ENCODE measurements at regions not wholly inside any gene's neighbourhood (a gene's known extent, or its start where the extent isn't known, plus 50 kb on each side); places are given as distances from the start of the nearest gene placed in this dataset.

GRCh38 chr2:166658901-166659300 lies 164.9 kb upstream of the SCN7A start:
- Histone ChIP-seq H3K27me3 (ENCODE audit: control insufficient read depth in 2 of 2, insufficient read depth in 2 of 2, low read length in 2 of 2) (no peaks in the 10 kb centered on the region), H3K27ac (ENCODE audit: insufficient read depth, low read depth, low read length) (no peak overlapping the region), H2AFZ (ENCODE audit: low read depth, low read length) (no peak overlapping the region), H3K4me2 (ENCODE audit: insufficient read depth, low read length) (no peak overlapping the region), H3K4me1 (ENCODE audit: control insufficient read depth, extremely low read depth, insufficient read depth, low read length) (no peaks in the 10 kb centered on the region), H3K36me3 (ENCODE audit: control insufficient read depth in 2 of 2, extremely low read depth in 1 of 2, insufficient read depth in 2 of 2, low read length in 2 of 2) (no peaks in the 10 kb centered on the region), H3K4me3 (replicated peaks in 1 of 3; ENCODE audit: insufficient read depth in 1 of 3, low read depth in 1 of 3, low read length in 3 of 3) (no peak overlapping the region), H3K9me1 (replicated peaks; ENCODE audit: control insufficient read depth, extremely low read depth, insufficient read depth, low read length) (no peaks in the 10 kb centered on the region), H3K9ac (replicated peaks; ENCODE audit: extremely low read depth, insufficient read depth, low read length) (no peak overlapping the region), H3K79me2 (ENCODE audit: control insufficient read depth, insufficient read depth, low read length) (no peaks in the 10 kb centered on the region), H3K9me3 (replicated peaks; ENCODE audit: control insufficient read depth, insufficient read depth, low read length) (no peaks in the 10 kb centered on the region), H4K20me1 (replicated peaks; ENCODE audit: control insufficient read depth, extremely low read depth, insufficient read depth, low read length) (no peaks in the 10 kb centered on the region)
- BruUV-seq (replicated peaks): no TSS peak
- CTCF ChIA-PET: no interaction called here
- FAIRE-seq (no peak), DNase-seq (ENCODE audit: low read depth, low spot score) (no peak)
- POLR2A ChIA-PET: no interaction called here
- intact Hi-C loops (cut with micrococcal nuclease) (loop anchor here (10.0 kb wide), 1 partner anchor 486 kb away; no protein-coding TSS in a partner anchor), dilution Hi-C loops (cut with MboI; ENCODE audit: extremely low pct_ligation_motif_present, low sequenced_read_pairs) (no loop called here)
- TF ChIP-seq POLR2AphosphoS5 (IDR thresholded peaks at IDR 0.05; ENCODE audit: insufficient read depth, low read depth, low read length) (no peak), FOS (IDR thresholded peaks at IDR 0.05; ENCODE audit: borderline replicate concordance, insufficient read depth, low read length) (no peak)

GRCh38 chr2:166653185-166653813 lies 159.2 kb upstream of the SCN7A start:
- no TSS peak for BruUV-seq (replicated peaks)

More at GRCh38 chr2:166653185-166653813, 159.2 kb upstream of the SCN7A start:
- H4K20me1 ChIP-seq (replicated peaks; ENCODE audit: control insufficient read depth, extremely low read depth, insufficient read depth, low read length): no peaks in the 10 kb centered on the region
- H3K27ac ChIP-seq (ENCODE audit: insufficient read depth, low read depth, low read length): no peak overlapping the region
- no peak overlapping the region for H3K4me3 ChIP-seq (replicated peaks in 1 of 3; ENCODE audit: insufficient read depth in 1 of 3, low read depth in 1 of 3, low read length in 3 of 3)
- POLR2A ChIA-PET: no interaction called here
- H3K9me1 ChIP-seq (replicated peaks; ENCODE audit: control insufficient read depth, extremely low read depth, insufficient read depth, low read length): no peaks in the 10 kb centered on the region
- H3K36me3 ChIP-seq (ENCODE audit: control insufficient read depth in 2 of 2, extremely low read depth in 1 of 2, insufficient read depth in 2 of 2, low read length in 2 of 2): no peaks in the 10 kb centered on the region
- H3K27me3 ChIP-seq (ENCODE audit: control insufficient read depth in 2 of 2, insufficient read depth in 2 of 2, low read length in 2 of 2): no peaks in the 10 kb centered on the region
- TF ChIP-seq MYC (IDR thresholded peaks at IDR 0.05; ENCODE audit: low read depth, low read length) (no peak), EZH2 (IDR thresholded peaks at IDR 0.05; ENCODE audit: borderline replicate concordance, low read depth, low read length, severe bottlenecking) (no peak), GATA2 (IDR thresholded peaks at IDR 0.05; ENCODE audit: insufficient read depth, insufficient read length, low read depth, low read length) (peak; percentile 9)
- intact Hi-C loops (cut with micrococcal nuclease): loop anchor here (10.0 kb wide), 1 partner anchor 492 kb away; no protein-coding TSS in a partner anchor
- no peak overlapping the region for H2AFZ ChIP-seq (ENCODE audit: low read depth, low read length)
- H3K79me2 ChIP-seq (ENCODE audit: control insufficient read depth, insufficient read depth, low read length): no peaks in the 10 kb centered on the region
- no peak overlapping the region for H3K9ac ChIP-seq (replicated peaks; ENCODE audit: extremely low read depth, insufficient read depth, low read length)
- H3K4me2 ChIP-seq (ENCODE audit: insufficient read depth, low read length): no peak overlapping the region
- DNase-seq (ENCODE audit: low read depth, low spot score) (peak; percentile 35), FAIRE-seq (peak; percentile 62)
- dilution Hi-C loops (cut with MboI; ENCODE audit: extremely low pct_ligation_motif_present, low sequenced_read_pairs): no loop called here
- no peaks in the 10 kb centered on the region for H3K9me3 ChIP-seq (replicated peaks; ENCODE audit: control insufficient read depth, insufficient read depth, low read length)
- CTCF ChIA-PET: interaction anchor here (0.6 kb wide), 1 partner anchor 561 kb away, joined by 4 read pairs; no protein-coding TSS in a partner anchor
- peaks cover 13% of the 10 kb centered on the region for H3K4me1 ChIP-seq (ENCODE audit: control insufficient read depth, extremely low read depth, insufficient read depth, low read length)
